Breast epithelium (tissue), 3 donors: ENCODE measurements at regions not wholly inside any gene's neighbourhood (a gene's known extent, or its start where the extent isn't known, plus 50 kb on each side); places are given as distances from the start of the nearest gene placed in this dataset.

Experiments
- CTCF ChIP-seq, 3 donors: fragments of 450-650 bp; IDR thresholded peaks; one replicate each; pipeline ENCODE4 v1.5.1; 2016 to 2017; ENCODE audit warnings: antibody characterized with exemption in 3 of 3, mild to moderate bottlenecking in 3 of 3, moderate library complexity in 3 of 3
- POLR2A ChIP-seq: fragments of 450-650 bp; IDR thresholded peaks from one replicate; pipeline ENCODE4 v1.6.1; 2016; ENCODE audit warnings: antibody characterized with exemption, mild to moderate bottlenecking, moderate library complexity
- POLR2AphosphoS5 ChIP-seq, 3 donors: sonication (generic); formaldehyde crosslinking; IDR thresholded peaks; one replicate each; pipeline ENCODE4 v1.6.1; 2017; ENCODE audit warnings: antibody characterized with exemption in 3 of 3

DNA sequence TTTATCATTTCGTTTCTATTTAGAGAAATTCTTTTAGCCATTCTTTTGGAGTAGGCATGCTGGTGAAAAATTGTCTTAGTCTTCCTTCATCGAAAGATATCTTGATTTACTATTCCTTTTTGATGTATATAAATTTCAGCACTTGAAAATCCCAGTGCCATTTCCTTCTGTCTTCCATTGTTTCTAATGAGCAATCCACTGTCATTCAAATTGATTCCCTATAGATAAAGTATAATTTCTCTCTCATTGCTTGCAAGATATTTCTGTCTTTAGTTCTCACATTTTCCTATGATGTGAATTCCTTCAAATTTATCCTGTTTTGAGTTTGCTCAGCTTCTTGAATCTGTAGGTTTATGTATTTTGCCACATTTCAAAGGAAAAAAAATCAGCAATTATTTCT is 251.1 kb upstream of the CHD6 start:
- TF ChIP-seq CTCF (IDR thresholded peaks at IDR 0.05) (no peak), POLR2A (no peak), POLR2AphosphoS5 (IDR thresholded peaks at IDR 0.05) (no peak)
